ENCODE measurements at regions not wholly inside any gene's neighbourhood (a gene's known extent, or its start where the extent isn't known, plus 50 kb on each side); places are given as distances from the start of the nearest gene placed in this dataset.
A peak's percentile ranks its signal among the peaks of the same experiment; 100 is the strongest.

DNA sequence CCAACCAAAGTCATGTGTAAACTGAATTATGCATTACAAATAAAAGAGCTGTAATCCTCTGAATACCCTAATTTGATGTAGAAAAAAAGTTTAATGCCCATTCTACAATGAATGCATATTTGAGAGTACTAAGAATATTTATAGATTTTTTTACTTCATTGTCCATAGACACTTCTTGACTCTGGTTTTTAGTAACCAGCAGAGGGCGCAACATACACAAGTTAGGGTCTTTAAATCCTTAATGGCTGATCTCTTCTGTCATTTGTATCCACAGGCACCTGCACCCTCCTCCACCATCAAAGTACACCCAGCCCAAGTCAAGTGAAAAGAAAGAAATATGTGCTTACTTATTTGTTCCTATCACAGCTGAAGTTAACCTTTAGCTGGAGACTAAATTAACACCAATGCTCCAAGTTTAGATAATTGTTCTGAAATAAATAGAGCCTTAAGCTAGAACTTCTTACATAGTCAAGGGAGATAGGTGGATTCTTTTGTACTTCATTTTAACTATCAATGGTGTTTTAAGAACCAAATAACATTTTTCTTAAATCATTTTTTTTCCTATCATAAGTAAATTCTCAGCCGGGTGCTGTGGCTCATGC is 524.2 kb upstream of the DAB2 start:
- TF ChIP-seq, protein P1, sequence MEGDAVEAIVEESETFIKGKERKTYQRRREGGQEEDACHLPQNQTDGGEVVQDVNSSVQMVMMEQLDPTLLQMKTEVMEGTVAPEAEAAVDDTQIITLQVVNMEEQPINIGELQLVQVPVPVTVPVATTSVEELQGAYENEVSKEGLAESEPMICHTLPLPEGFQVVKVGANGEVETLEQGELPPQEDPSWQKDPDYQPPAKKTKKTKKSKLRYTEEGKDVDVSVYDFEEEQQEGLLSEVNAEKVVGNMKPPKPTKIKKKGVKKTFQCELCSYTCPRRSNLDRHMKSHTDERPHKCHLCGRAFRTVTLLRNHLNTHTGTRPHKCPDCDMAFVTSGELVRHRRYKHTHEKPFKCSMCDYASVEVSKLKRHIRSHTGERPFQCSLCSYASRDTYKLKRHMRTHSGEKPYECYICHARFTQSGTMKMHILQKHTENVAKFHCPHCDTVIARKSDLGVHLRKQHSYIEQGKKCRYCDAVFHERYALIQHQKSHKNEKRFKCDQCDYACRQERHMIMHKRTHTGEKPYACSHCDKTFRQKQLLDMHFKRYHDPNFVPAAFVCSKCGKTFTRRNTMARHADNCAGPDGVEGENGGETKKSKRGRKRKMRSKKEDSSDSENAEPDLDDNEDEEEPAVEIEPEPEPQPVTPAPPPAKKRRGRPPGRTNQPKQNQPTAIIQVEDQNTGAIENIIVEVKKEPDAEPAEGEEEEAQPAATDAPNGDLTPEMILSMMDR (IDR thresholded peaks at IDR 0.05) = no peak
- Histone ChIP-seq H3K36me3 (ENCODE audit: low read depth) (no peaks in the 10 kb centered on the region), H3K4me3 (no peak overlapping the region), H3K4me1 (ENCODE audit: low read depth) (no peaks in the 10 kb centered on the region), H3K9me3 (no peaks in the 10 kb centered on the region)
- intact Hi-C loops (cut with DNase I, micrococcal nuclease) = loop anchor here (5.0 to 10.0 kb wide), 4 partner anchors 374 to 786 kb away; no protein-coding TSS in a partner anchor
- ATAC-seq = peak; percentile 84
- DNase-seq = peak in 1 of 3 donors; percentile 90

DNA sequence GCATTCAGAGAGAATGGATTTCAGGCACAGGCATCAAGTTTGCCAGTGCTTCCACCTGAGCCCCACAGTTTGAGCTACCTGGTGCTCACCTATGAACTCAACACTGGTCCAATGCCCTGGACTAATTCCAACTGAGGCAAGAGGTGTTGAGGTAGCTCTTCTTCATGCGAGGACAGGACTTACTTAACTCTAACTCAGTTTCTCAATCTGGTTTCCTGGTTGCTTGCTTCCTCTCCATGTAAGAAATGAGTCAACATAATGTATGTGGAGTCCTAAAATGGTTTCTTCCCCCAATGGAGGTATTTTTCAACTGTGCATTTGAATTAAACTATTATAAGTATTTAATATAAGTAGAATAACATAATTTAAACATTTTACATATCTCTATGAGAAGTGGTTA is 523.6 kb upstream of the DAB2 start:
- H3K4me1 ChIP-seq (ENCODE audit: low read depth) = no peaks in the 10 kb centered on the region
- ATAC-seq (no peak), DNase-seq (no peak)
- H3K9me3 ChIP-seq = no peaks in the 10 kb centered on the region
- TF ChIP-seq, protein P1 (IDR thresholded peaks at IDR 0.05) = no peak
- H3K4me3 ChIP-seq = no peak overlapping the region
- no peaks in the 10 kb centered on the region for H3K36me3 ChIP-seq (ENCODE audit: low read depth)
- intact Hi-C loops (cut with DNase I, micrococcal nuclease) = loop anchor here (5.0 to 10.0 kb wide), 4 partner anchors 374 to 786 kb away; no protein-coding TSS in a partner anchor

DNA sequence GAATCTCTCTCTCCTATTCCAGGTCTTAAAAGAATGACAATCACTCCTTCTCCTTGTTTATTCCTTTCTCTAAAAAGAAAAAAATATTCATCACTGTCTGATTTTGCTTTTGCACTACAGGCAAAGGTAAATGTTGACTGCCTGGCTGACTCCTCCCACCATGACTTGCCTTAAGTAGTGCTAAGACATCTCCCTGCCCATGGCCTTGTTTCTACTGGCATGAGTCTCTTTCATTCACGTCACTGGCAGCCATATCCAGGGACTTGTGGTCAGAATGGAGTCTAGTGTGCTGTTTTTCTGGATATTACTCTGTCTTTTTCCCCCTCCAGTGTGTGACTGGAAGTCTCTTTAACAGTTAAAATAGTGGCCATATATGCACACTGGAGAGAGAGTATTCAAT is 522.9 kb upstream of the DAB2 start:
- Histone ChIP-seq H3K36me3 (ENCODE audit: low read depth) (no peaks in the 10 kb centered on the region), H3K4me1 (ENCODE audit: low read depth) (no peaks in the 10 kb centered on the region), H3K9me3 (no peaks in the 10 kb centered on the region), H3K4me3 (no peak overlapping the region)
- no peak for ATAC-seq
- intact Hi-C loops (cut with DNase I, micrococcal nuclease) = loop anchor here (5.0 to 10.0 kb wide), 4 partner anchors 373 to 787 kb away; no protein-coding TSS in a partner anchor
- no peak for DNase-seq
- TF ChIP-seq, protein P1 (IDR thresholded peaks at IDR 0.05) = no peak

DNA sequence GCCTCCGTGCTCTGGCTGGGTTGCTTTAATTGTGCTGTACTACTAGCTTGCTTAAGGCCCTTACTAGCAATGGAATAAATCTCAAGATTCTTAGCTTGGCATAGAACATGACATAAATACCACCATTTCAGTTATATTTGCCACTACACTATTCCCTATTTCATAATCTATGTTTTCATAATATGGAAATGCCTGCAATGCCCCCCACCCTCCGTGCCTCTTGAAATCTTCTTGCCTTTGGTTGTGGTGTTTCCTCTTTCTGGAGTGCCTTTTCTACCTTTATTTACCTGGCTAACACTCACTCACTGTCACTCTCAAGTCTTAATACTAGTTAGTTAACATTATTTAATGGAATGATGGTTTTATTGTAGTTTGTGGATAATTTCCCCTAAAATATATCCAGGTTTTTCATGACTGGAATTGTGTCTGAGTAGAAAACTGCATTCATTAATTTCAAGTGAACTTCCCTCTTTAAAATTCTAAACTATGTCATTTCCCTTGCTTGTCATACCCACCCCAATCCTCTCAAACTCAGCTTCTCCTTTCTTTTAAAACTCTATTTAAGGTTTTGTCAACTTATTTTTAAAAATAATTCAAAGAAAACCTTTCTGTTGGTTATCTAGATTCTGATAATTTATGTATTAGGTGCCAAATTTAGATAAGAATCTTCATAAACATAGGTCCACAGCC is 521.7 kb upstream of the DAB2 start:
- no peak for DNase-seq
- H3K4me3 ChIP-seq = no peak overlapping the region
- H3K9me3 ChIP-seq = no peaks in the 10 kb centered on the region
- intact Hi-C loops (cut with DNase I, micrococcal nuclease) = loop anchor here (5.0 to 10.0 kb wide), 4 partner anchors 372 to 788 kb away; no protein-coding TSS in a partner anchor
- no peak for ATAC-seq
- TF ChIP-seq, protein P1 (IDR thresholded peaks at IDR 0.05) = no peak
- H3K4me1 ChIP-seq (ENCODE audit: low read depth) = no peaks in the 10 kb centered on the region
- no peaks in the 10 kb centered on the region for H3K36me3 ChIP-seq (ENCODE audit: low read depth)

DNA sequence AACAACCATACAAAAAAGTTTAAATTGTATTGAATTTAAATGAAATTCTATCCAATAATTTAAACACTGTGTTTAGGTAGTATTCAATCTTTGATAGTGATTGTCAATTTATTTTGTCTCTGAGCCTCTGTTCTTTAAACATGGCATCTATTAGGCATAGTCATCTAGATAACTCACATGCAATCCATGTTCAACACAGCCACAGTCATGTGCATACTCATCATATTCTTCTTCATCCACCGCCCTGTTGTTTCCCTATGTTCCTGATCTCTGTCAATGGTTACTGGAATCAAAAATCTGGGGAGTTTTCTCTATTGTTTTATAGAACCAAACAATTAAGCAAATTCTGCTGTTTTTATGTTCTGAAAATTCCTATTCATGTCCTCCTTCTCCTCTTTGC is 521.1 kb upstream of the DAB2 start:
- no peak for DNase-seq
- intact Hi-C loops (cut with DNase I, micrococcal nuclease) = loop anchor here (5.0 to 10.0 kb wide), 4 partner anchors 371 to 789 kb away; no protein-coding TSS in a partner anchor
- TF ChIP-seq, protein P1 (IDR thresholded peaks at IDR 0.05) = no peak

More for the DNA sequence above, 521.1 kb upstream of the DAB2 start:
- Histone ChIP-seq H3K9me3 (no peaks in the 10 kb centered on the region), H3K4me3 (no peak overlapping the region), H3K36me3 (ENCODE audit: low read depth) (no peaks in the 10 kb centered on the region), H3K4me1 (ENCODE audit: low read depth) (no peaks in the 10 kb centered on the region)
- ATAC-seq = no peak
